ENCODE measurements at regions not wholly inside any gene's neighbourhood (a gene's known extent, or its start where the extent isn't known, plus 50 kb on each side); places are given as distances from the start of the nearest gene placed in this dataset.

- H3K4me3 ChIP-seq (ENCODE audit: low read depth, low read length) = no peak overlapping the region
- no peak for TF ChIP-seq CTCF (IDR thresholded peaks at IDR 0.05; ENCODE audit: low read depth, low read length, missing control alignments)
- no peak for DNase-seq (ENCODE audit: low read depth)
These were observed 454.1 kb upstream of the MDGA2 start for GRCh38 chr14:48129472-48129871.

GRCh38 chr14:48127674-48128073 lies 452.3 kb upstream of the MDGA2 start:
- TF ChIP-seq CTCF (IDR thresholded peaks at IDR 0.05; ENCODE audit: low read depth, low read length, missing control alignments) = no peak
- no peak overlapping the region for H3K4me3 ChIP-seq (ENCODE audit: low read depth, low read length)
- no peak for DNase-seq (ENCODE audit: low read depth)

GRCh38 chr14:48125654-48126053 lies 450.2 kb upstream of the MDGA2 start:
- DNase-seq (ENCODE audit: low read depth) = no peak
- no peak for TF ChIP-seq CTCF (IDR thresholded peaks at IDR 0.05; ENCODE audit: low read depth, low read length, missing control alignments)
- H3K4me3 ChIP-seq (ENCODE audit: low read depth, low read length) = no peak overlapping the region

DNA sequence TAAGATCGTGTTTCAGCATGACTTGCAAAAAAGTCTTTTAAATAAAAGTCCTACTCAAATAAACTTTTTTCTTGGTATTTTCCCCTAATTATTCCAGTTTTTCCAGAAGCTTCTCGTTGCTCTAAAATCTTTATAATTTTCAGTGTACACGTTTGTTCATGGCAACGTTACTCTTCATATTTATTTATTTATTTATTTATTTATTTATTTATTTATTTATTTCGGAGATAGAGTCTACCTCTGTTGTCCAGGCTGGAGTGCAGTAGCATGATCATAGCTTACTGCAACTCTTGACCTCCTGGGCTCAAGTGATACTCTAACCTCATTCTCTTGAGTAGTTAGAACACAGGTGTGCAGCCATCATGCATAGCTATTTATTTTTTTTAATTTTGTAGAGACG lies 438.3 kb upstream of the MDGA2 start:
- no peak overlapping the region for H3K4me3 ChIP-seq (ENCODE audit: low read depth, low read length)
- DNase-seq (ENCODE audit: low read depth) = no peak

DNA sequence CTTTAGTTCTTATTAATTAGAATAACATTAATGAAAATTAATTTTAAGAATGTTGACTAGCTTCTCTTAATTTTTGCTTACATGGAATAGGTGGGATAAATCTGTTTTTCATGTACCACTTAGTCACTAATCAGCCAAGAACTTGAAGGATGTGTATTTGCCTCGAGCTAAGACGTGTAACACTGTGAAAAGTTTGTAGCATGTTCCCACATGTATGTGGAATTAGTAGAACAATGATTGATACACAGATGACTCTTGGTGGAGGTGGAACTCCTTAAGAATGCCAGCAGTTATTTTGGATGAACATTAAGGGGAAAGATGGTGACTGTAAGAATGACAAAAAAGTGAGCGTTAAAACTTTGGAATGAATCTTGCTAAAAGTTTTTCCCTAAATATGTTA lies 435.7 kb upstream of the MDGA2 start:
- TF ChIP-seq CTCF (IDR thresholded peaks at IDR 0.05; ENCODE audit: low read depth, low read length, missing control alignments) = no peak
- no peak for DNase-seq (ENCODE audit: low read depth)
- no peak overlapping the region for H3K4me3 ChIP-seq (ENCODE audit: low read depth, low read length)

More for the DNA sequence above, 438.3 kb upstream of the MDGA2 start:
- TF ChIP-seq CTCF (IDR thresholded peaks at IDR 0.05; ENCODE audit: low read depth, low read length, missing control alignments) = no peak

GRCh38 chr14:48107646-48108045 lies 432.2 kb upstream of the MDGA2 start:
- TF ChIP-seq CTCF (IDR thresholded peaks at IDR 0.05; ENCODE audit: low read depth, low read length, missing control alignments) = no peak
- no peak for DNase-seq (ENCODE audit: low read depth)
- no peak overlapping the region for H3K4me3 ChIP-seq (ENCODE audit: low read depth, low read length)

DNA sequence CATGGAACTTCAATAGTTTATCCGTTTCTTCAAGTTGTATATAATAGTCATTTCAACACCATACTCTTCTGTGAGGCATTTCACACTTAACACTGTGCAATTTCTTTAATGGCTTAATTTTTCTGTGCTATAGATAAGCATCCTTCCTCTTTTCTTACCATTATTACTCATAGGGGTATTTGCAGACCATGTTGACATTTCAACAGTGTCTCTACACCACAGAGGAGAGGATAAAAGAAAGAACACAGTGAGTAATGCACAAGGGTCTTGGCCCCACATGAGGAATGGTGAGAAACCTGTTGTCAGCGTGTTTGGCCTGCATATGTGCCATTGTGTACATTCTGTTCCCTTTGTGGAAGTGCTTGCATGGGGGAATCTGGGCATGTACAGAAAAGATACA lies 421.5 kb upstream of the MDGA2 start:
- no peak for TF ChIP-seq CTCF (IDR thresholded peaks at IDR 0.05; ENCODE audit: low read depth, low read length, missing control alignments)
- DNase-seq (ENCODE audit: low read depth) = no peak
- H3K4me3 ChIP-seq (ENCODE audit: low read depth, low read length) = no peak overlapping the region

Data from GM12864 (cell line).